ENCODE measurements at regions not wholly inside any gene's neighbourhood (a gene's known extent, or its start where the extent isn't known, plus 50 kb on each side); places are given as distances from the start of the nearest gene placed in this dataset.

GRCh38 chr7:109351493-109351892, 781.8 kb downstream of the DNAJB9 start:
- no peak for TF ChIP-seq POLR2A (IDR thresholded peaks at IDR 0.05; ENCODE audit: low read depth, low read length)
- TF ChIP-seq MXI1 (IDR thresholded peaks at IDR 0.05; ENCODE audit: borderline replicate concordance, low read depth, low read length): no peak
- TF ChIP-seq, protein P1, sequence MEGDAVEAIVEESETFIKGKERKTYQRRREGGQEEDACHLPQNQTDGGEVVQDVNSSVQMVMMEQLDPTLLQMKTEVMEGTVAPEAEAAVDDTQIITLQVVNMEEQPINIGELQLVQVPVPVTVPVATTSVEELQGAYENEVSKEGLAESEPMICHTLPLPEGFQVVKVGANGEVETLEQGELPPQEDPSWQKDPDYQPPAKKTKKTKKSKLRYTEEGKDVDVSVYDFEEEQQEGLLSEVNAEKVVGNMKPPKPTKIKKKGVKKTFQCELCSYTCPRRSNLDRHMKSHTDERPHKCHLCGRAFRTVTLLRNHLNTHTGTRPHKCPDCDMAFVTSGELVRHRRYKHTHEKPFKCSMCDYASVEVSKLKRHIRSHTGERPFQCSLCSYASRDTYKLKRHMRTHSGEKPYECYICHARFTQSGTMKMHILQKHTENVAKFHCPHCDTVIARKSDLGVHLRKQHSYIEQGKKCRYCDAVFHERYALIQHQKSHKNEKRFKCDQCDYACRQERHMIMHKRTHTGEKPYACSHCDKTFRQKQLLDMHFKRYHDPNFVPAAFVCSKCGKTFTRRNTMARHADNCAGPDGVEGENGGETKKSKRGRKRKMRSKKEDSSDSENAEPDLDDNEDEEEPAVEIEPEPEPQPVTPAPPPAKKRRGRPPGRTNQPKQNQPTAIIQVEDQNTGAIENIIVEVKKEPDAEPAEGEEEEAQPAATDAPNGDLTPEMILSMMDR (conservative IDR thresholded peaks at IDR 0.05; ENCODE audit: low read depth, low read length): no peak
- no peak for TF ChIP-seq CEBPB (IDR thresholded peaks at IDR 0.05; ENCODE audit: low read depth, low read length)
- no peak for TF ChIP-seq RFX5 (IDR thresholded peaks at IDR 0.05; ENCODE audit: low read depth, low read length)
- no peak for TF ChIP-seq USF2 (IDR thresholded peaks at IDR 0.05; ENCODE audit: low read depth, low read length)
